ENCODE measurements at regions not wholly inside any gene's neighbourhood (a gene's known extent, or its start where the extent isn't known, plus 50 kb on each side); places are given as distances from the start of the nearest gene placed in this dataset.

GRCh38 chr16:80150978-80151721, 389.6 kb upstream of the DYNLRB2 start:
- Histone ChIP-seq H3K9me3 (ENCODE audit: control insufficient read depth, insufficient read depth, low read length) (no peaks in the 10 kb centered on the region), H3K4me3 (ENCODE audit: low read length) (no peak overlapping the region), H3K27ac (ENCODE audit: low read length) (no peak overlapping the region), H3K36me3 (ENCODE audit: control insufficient read depth, insufficient read depth, low read length) (no peaks in the 10 kb centered on the region), H3K4me1 (ENCODE audit: control insufficient read depth, insufficient read depth, low read length) (no peaks in the 10 kb centered on the region), H3K27me3 (ENCODE audit: control insufficient read depth, insufficient read depth, low read length) (no peaks in the 10 kb centered on the region)
- H3K36me3 Mint-ChIP-seq = no peaks in the 10 kb centered on the region
- no peak for DNase-seq
- intact Hi-C loops (cut with micrococcal nuclease) = no loop called here
- peaks cover 12 to 25% of the 10 kb centered on the region in 2 donors for H3K27me3 Mint-ChIP-seq (ENCODE audit: low read depth in 2 of 2)
- H3K9me3 Mint-ChIP-seq = peaks cover 0 to 3% of the 10 kb centered on the region in 2 donors
- ATAC-seq = no peak
- TF ChIP-seq CTCF (IDR thresholded peaks at IDR 0.05) = no peak
- no peaks in the 10 kb centered on the region for H3K4me1 Mint-ChIP-seq
- H3K4me3 Mint-ChIP-seq = no peak overlapping the region
- 90% methylated on average over 3 of the region's 3 CpGs for WGBS (ENCODE audit: insufficient coverage)
- H3K27ac Mint-ChIP-seq = no peak overlapping the region

GRCh38 chr16:80148826-80149225, 392.0 kb upstream of the DYNLRB2 start:
- intact Hi-C loops (cut with micrococcal nuclease) = no loop called here
- H3K27ac ChIP-seq (ENCODE audit: low read length) = no peak overlapping the region
- Mint-ChIP-seq H3K27me3 (ENCODE audit: low read depth in 2 of 2) (peaks cover 10 to 20% of the 10 kb centered on the region in 2 donors), H3K36me3 (no peaks in the 10 kb centered on the region), H3K27ac (no peak overlapping the region), H3K4me3 (no peak overlapping the region), H3K9me3 (peaks cover 0 to 1% of the 10 kb centered on the region in 2 donors), H3K4me1 (no peaks in the 10 kb centered on the region)
- no peak for TF ChIP-seq CTCF (IDR thresholded peaks at IDR 0.05)
- no peaks in the 10 kb centered on the region for H3K36me3 ChIP-seq (ENCODE audit: control insufficient read depth, insufficient read depth, low read length)
- H3K4me3 ChIP-seq (ENCODE audit: low read length) = no peak overlapping the region
- ATAC-seq (no peak), DNase-seq (no peak)
- no peaks in the 10 kb centered on the region for H3K27me3 ChIP-seq (ENCODE audit: control insufficient read depth, insufficient read depth, low read length)
- H3K9me3 ChIP-seq (ENCODE audit: control insufficient read depth, insufficient read depth, low read length) = no peaks in the 10 kb centered on the region
- no CpG with 5 or more reads among the region's 3 CpGs for WGBS (ENCODE audit: insufficient coverage)
- H3K4me1 ChIP-seq (ENCODE audit: control insufficient read depth, insufficient read depth, low read length) = no peaks in the 10 kb centered on the region

- Mint-ChIP-seq H3K4me3 (no peak overlapping the region), H3K27ac (no peak overlapping the region), H3K4me1 (no peaks in the 10 kb centered on the region), H3K36me3 (no peaks in the 10 kb centered on the region), H3K27me3 (ENCODE audit: low read depth in 2 of 2) (peaks cover 8 to 15% of the 10 kb centered on the region in 2 donors), H3K9me3 (no peaks in the 10 kb centered on the region)
- Histone ChIP-seq H3K4me1 (ENCODE audit: control insufficient read depth, insufficient read depth, low read length) (no peaks in the 10 kb centered on the region), H3K27me3 (ENCODE audit: control insufficient read depth, insufficient read depth, low read length) (no peaks in the 10 kb centered on the region), H3K9me3 (ENCODE audit: control insufficient read depth, insufficient read depth, low read length) (no peaks in the 10 kb centered on the region), H3K4me3 (ENCODE audit: low read length) (no peak overlapping the region), H3K27ac (ENCODE audit: low read length) (no peak overlapping the region), H3K36me3 (ENCODE audit: control insufficient read depth, insufficient read depth, low read length) (no peaks in the 10 kb centered on the region)
- 83% methylated on average over 8 of the region's 8 CpGs for WGBS (ENCODE audit: insufficient coverage)
- DNase-seq (no peak), ATAC-seq (no peak)
- intact Hi-C loops (cut with micrococcal nuclease) = no loop called here
- TF ChIP-seq CTCF (IDR thresholded peaks at IDR 0.05) = no peak
Observed at GRCh38 chr16:80147026-80147655, 393.7 kb upstream of the DYNLRB2 start.
